Vagina (tissue), 2 donors: ENCODE measurements at regions not wholly inside any gene's neighbourhood (a gene's known extent, or its start where the extent isn't known, plus 50 kb on each side); places are given as distances from the start of the nearest gene placed in this dataset.

Source experiments
- CTCF ChIP-seq, 3 experiments: fragments of 450-650 bp in 2 of 3; fragments of 200-600 bp in 1 of 3; sonication (generic) in 1 of 3; IDR thresholded peaks; one replicate each; pipeline ENCODE4 v1.5.1; 2017 to 2019; ENCODE audit warnings: antibody characterized with exemption in 3 of 3, mild to moderate bottlenecking in 2 of 3, moderate library complexity in 2 of 3
- POLR2A ChIP-seq, 2 donors: fragments of 450-650 bp; IDR thresholded peaks; one replicate each; pipeline ENCODE4 v1.6.1; 2017; ENCODE audit warnings: antibody characterized with exemption in 2 of 2, mild to moderate bottlenecking in 2 of 2, moderate library complexity in 2 of 2
- POLR2AphosphoS5 ChIP-seq, 2 donors: sonication (generic); formaldehyde crosslinking; IDR thresholded peaks; one replicate each; pipeline ENCODE4 v1.9.0; 2017; ENCODE audit warnings: antibody characterized with exemption in 2 of 2, mild to moderate bottlenecking in 2 of 2, low read depth in 1 of 2; ENCODE audit not compliant: insufficient read depth in 1 of 2

GRCh38 chr6:97870273-97870672, 587.3 kb upstream of the MMS22L start:
- TF ChIP-seq CTCF (IDR thresholded peaks at IDR 0.05) (no peak), POLR2A (IDR thresholded peaks at IDR 0.05) (no peak), POLR2AphosphoS5 (IDR thresholded peaks at IDR 0.05; ENCODE audit: insufficient read depth in 1 of 2, low read depth in 1 of 2) (no peak)
